CD4-positive, alpha-beta memory T cell (primary cell): ENCODE measurements at regions not wholly inside any gene's neighbourhood (a gene's known extent, or its start where the extent isn't known, plus 50 kb on each side); places are given as distances from the start of the nearest gene placed in this dataset.
A peak's percentile ranks its signal among the peaks of the same experiment; 100 is the strongest.

Experiments used
- CTCF ChIA-PET: fragments of 350-600 bp; sonication (Branson Sonifier 250); formaldehyde crosslinking; loops from one replicate; lab custom pipeline; 2021; ENCODE audit warnings: inconsistent platforms; ENCODE audit not compliant: partially characterized antibody; lab: Charles Lee
- POLR2A ChIA-PET: fragments of 350-600 bp; sonication (Branson Sonifier 250); formaldehyde crosslinking; loops from one replicate; lab custom pipeline; 2021; ENCODE audit not compliant: partially characterized antibody; lab: Charles Lee
- DNase-seq, 5 donors: peaks; one replicate each; pipeline versions ENCODE4 v3.0.0 to v3.0.0-alpha.2; 2020 to 2022; ENCODE audit warnings: mixed read lengths in 1 of 5
- H3K27ac ChIP-seq: one replicate; pipeline ENCODE4 v1.7.0; 2013; ENCODE audit warnings: low read depth, low read length
- H3K27me3 ChIP-seq: 2 replicates; pipeline ENCODE4 v1.7.0; 2013; ENCODE audit warnings: mild to moderate bottlenecking, low read length, moderate library complexity; ENCODE audit not compliant: insufficient read depth
- H3K36me3 ChIP-seq: 2 replicates; pipeline ENCODE4 v1.7.0; 2013; ENCODE audit warnings: mild to moderate bottlenecking, low read length, moderate library complexity; ENCODE audit not compliant: insufficient read depth
- H3K4me1 ChIP-seq: 2 replicates; pipeline ENCODE4 v1.7.0; 2013; ENCODE audit warnings: mild to moderate bottlenecking, low read length, moderate library complexity; ENCODE audit not compliant: insufficient read depth
- H3K4me3 ChIP-seq, 2 donors: one replicate each; pipeline ENCODE4 v1.7.0; 2013; ENCODE audit warnings: low read length in 2 of 2, mild to moderate bottlenecking in 1 of 2
- H3K9me3 ChIP-seq, 2 donors: one replicate each; pipeline ENCODE4 v1.7.0; 2013; ENCODE audit warnings: low read length in 2 of 2, control low read depth in 1 of 2; ENCODE audit not compliant: control insufficient read depth in 1 of 2
- H3K27ac Mint-ChIP-seq, 7 donors: one replicate each; pipeline ENCODE4 v1.8.0; 2020 to 2021; ENCODE audit warnings: mixed read lengths in 7 of 7, mild to moderate bottlenecking in 6 of 7, inconsistent platforms in 3 of 7, moderate library complexity in 3 of 7
- H3K27me3 Mint-ChIP-seq, 2 donors: one replicate each; pipeline ENCODE4 v1.8.0; 2020 to 2021; ENCODE audit warnings: mixed read lengths in 2 of 2
- H3K36me3 Mint-ChIP-seq, 2 donors: one replicate each; pipeline ENCODE4 v1.8.0; 2020 to 2021; ENCODE audit warnings: mixed read lengths in 2 of 2, inconsistent platforms in 1 of 2, mild to moderate bottlenecking in 1 of 2
- H3K4me1 Mint-ChIP-seq, 4 donors: one replicate each; pipeline ENCODE4 v1.8.0; 2020 to 2021; ENCODE audit warnings: mixed read lengths in 4 of 4, mild to moderate bottlenecking in 1 of 4
- H3K4me3 Mint-ChIP-seq, 8 donors: one replicate each; pipeline ENCODE4 v1.8.0; 2020 to 2021; ENCODE audit warnings: mixed read lengths in 8 of 8, mild to moderate bottlenecking in 7 of 8, moderate library complexity in 6 of 8, inconsistent platforms in 3 of 8
- H3K9me3 Mint-ChIP-seq, 8 donors: one replicate each; pipeline ENCODE4 v1.8.0; 2020 to 2021; ENCODE audit warnings: mixed read lengths in 8 of 8, mild to moderate bottlenecking in 5 of 8, inconsistent platforms in 3 of 8, moderate library complexity in 1 of 8
- intact Hi-C: fragments of 100-400 bp; cut with micrococcal nuclease; formaldehyde crosslinking; loops from one replicate; pipeline ENCODE4 v1.15.1; 2023

DNA sequence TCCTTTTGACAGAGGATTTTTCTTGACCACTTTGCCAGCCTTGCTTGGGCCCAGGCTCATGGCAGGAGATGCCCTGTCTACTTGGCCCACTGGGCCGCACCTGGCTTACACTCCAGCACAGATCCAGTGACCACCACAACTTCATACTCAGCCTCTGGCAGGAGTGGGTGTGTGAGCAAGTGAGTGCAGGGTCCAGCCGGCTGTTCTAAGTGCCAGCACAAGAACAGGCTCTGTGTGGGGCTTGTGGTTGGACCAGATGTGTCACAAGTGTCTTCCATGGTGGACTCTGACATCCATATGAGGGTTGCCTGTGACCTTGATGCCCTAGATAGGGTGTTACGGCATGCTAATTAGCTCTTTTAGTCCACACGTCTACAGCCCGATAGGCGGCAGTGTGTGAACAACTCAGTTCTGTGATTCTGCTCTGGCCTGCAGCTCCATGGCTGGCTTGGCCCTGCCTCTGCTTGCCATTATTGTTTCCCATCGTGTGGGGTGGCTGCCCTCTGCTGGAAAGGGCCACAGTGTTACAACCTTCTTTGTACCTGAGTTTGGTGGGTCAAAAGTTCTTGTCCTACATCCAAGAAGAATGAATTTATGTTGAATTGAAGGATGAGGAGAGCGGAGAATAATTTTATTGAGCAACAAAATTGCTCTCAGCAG lies 1089.1 kb downstream of the SLC6A15 start:
- POLR2A ChIA-PET = no interaction called here
- H3K9me3 ChIP-seq = no peaks in the 10 kb centered on the region
- Mint-ChIP-seq H3K4me1 (no peaks in the 10 kb centered on the region), H3K27ac (no peak overlapping the region), H3K4me3 (no peak overlapping the region), H3K9me3 (peaks cover 0 to 4% (median 0%) of the 10 kb centered on the region in 8 donors), H3K27me3 (no peaks in the 10 kb centered on the region), H3K36me3 (no peaks in the 10 kb centered on the region)
- no peaks in the 10 kb centered on the region for H3K36me3 ChIP-seq
- H3K4me3 ChIP-seq = no peak overlapping the region
- CTCF ChIA-PET = interaction anchor here (1.5 kb wide), 1 partner anchor 1138 kb away, joined by 9 read pairs; no protein-coding TSS in a partner anchor
- H3K27ac ChIP-seq = no peak overlapping the region
- no peaks in the 10 kb centered on the region for H3K27me3 ChIP-seq
- intact Hi-C loops = loop anchor here (2.0 kb wide), 1 partner anchor 1297 kb away; no protein-coding TSS in a partner anchor
- DNase-seq = peak in 4 of 5 donors; percentile 2 to 21 (median 10)
- H3K4me1 ChIP-seq = no peaks in the 10 kb centered on the region

DNA sequence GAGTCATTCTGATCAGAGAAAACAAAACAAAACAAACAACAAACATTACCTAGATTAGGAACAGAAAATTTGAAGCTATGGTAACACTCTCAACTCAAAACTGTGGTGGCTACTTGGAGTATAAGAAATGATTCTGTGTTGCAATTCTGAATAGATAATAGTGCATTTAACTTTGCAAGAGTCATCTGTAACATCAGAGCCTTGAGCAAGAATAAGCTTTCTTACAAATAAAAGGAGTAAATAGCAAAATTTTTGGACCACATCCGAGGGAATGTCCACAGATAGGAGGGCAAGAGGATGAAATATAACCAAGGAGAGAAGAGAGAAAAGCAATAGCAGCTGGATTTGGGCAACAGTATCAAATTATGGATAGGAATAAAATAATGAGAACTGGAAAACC lies 1090.6 kb downstream of the SLC6A15 start:
- ChIA-PET POLR2A (no interaction called here), CTCF (no interaction called here)
- Histone ChIP-seq H3K36me3 (no peaks in the 10 kb centered on the region), H3K9me3 (no peaks in the 10 kb centered on the region), H3K27me3 (no peaks in the 10 kb centered on the region), H3K4me1 (no peaks in the 10 kb centered on the region), H3K27ac (no peak overlapping the region), H3K4me3 (no peak overlapping the region)
- Mint-ChIP-seq H3K4me3 (no peak overlapping the region), H3K27ac (no peak overlapping the region), H3K9me3 (peaks cover 0 to 4% (median 0%) of the 10 kb centered on the region in 8 donors), H3K4me1 (no peaks in the 10 kb centered on the region), H3K36me3 (no peaks in the 10 kb centered on the region), H3K27me3 (no peaks in the 10 kb centered on the region)
- intact Hi-C loops = loop anchor here (2.0 kb wide), 1 partner anchor 1295 kb away; no protein-coding TSS in a partner anchor
- no peak for DNase-seq

DNA sequence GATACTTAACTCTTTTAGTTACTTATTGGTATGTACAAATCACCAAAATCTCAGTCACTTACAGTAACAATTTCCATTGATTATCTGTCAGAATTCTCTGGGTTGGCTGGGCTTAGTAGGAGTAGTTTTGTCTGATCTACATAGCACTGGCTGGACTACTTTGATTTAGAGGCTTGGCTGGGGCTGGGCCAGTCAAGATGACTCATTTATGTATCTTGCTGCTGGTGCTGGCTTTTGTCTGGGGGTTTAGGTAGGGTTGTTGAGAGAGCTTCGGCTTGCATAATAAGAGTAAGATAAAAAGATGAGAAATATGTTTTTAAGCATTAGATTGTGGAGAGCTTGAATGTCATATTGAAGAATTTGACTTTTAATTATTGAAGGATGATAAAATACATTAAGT lies 1093.7 kb downstream of the SLC6A15 start:
- Histone ChIP-seq H3K9me3 (no peaks in the 10 kb centered on the region), H3K27ac (no peak overlapping the region), H3K4me3 (no peak overlapping the region), H3K36me3 (no peaks in the 10 kb centered on the region), H3K27me3 (no peaks in the 10 kb centered on the region), H3K4me1 (no peaks in the 10 kb centered on the region)
- no peak for DNase-seq
- peaks cover 0 to 1% of the 10 kb centered on the region in 2 donors for H3K27me3 Mint-ChIP-seq
- POLR2A ChIA-PET = no interaction called here
- intact Hi-C loops = no loop called here
- CTCF ChIA-PET = no interaction called here
- H3K27ac Mint-ChIP-seq = no peak overlapping the region
- no peak overlapping the region for H3K4me3 Mint-ChIP-seq
- no peaks in the 10 kb centered on the region for H3K4me1 Mint-ChIP-seq
- no peaks in the 10 kb centered on the region for H3K36me3 Mint-ChIP-seq
- H3K9me3 Mint-ChIP-seq = peaks cover 0 to 3% (median 0%) of the 10 kb centered on the region in 8 donors

DNA sequence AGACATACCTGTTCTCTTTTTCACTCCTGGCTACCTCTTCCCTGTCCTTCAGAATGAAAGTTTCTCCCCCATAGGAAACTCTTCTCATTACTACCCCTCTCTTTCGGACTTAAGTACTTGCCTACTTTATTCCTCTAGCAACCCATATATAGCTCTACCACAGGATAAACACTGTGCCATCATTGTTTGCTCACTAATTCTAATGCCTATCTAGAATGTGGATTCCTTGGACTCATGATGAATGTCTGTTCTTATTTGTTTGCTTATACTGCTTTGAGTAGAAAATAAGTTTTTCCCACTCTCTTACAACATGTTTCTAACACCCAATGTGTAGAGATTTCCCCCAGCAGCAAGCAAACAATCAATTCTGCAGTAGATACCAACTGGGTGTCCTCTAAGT lies 1094.9 kb downstream of the SLC6A15 start:
- Histone ChIP-seq H3K4me1 (no peaks in the 10 kb centered on the region), H3K9me3 (no peaks in the 10 kb centered on the region), H3K4me3 (no peak overlapping the region), H3K27ac (no peak overlapping the region), H3K27me3 (no peaks in the 10 kb centered on the region), H3K36me3 (no peaks in the 10 kb centered on the region)
- Mint-ChIP-seq H3K27me3 (peaks cover 0 to 1% of the 10 kb centered on the region in 2 donors), H3K9me3 (peaks cover 0 to 2% (median 0%) of the 10 kb centered on the region in 8 donors), H3K27ac (no peak overlapping the region), H3K36me3 (no peaks in the 10 kb centered on the region), H3K4me3 (no peak overlapping the region), H3K4me1 (no peaks in the 10 kb centered on the region)
- CTCF ChIA-PET = no interaction called here
- DNase-seq = no peak
- POLR2A ChIA-PET = no interaction called here
- intact Hi-C loops = no loop called here

DNA sequence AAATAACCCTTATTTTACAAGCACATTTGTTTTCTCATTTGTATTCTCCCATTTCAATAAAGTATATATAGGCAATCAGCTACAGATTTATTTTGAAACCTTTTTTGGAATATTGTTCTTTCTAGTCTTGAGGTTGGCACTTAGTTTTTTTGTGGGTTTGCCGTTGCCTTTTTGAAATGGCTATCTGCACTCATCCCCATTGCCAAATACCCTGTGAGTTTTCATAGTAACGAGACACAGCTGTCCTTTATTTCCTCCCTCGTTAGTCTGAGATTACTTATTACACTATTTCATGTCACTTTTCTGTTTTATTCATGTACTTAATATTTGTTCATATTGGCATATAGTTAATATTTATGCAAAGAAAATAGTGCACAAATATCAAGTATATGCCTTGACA lies 1104.0 kb downstream of the SLC6A15 start:
- POLR2A ChIA-PET = no interaction called here
- no peaks in the 10 kb centered on the region for H3K4me1 Mint-ChIP-seq
- intact Hi-C loops = no loop called here

DNA sequence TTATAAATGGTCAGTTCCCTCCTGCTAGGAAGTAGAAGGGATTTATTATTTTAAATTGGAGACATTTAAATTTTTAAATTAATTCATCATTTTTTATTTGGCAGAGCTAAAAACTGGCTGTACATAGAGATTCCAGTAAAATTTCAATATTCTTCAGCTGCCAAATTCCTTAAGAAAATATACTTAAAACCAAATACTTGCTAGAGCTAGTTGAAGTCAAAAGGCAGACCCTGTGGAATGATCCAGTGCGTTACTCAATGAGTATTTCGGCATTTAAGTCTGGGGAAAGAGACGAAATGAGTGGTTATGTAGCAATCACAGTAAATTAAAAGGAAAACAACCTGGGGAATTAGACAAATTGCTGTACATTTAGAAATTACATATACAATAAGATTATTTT lies 1104.7 kb downstream of the SLC6A15 start:
- CTCF ChIA-PET = no interaction called here
- intact Hi-C loops = no loop called here
- H3K27ac Mint-ChIP-seq = no peak overlapping the region
- Histone ChIP-seq H3K27ac (no peak overlapping the region), H3K4me1 (no peaks in the 10 kb centered on the region), H3K9me3 (no peaks in the 10 kb centered on the region), H3K36me3 (no peaks in the 10 kb centered on the region), H3K27me3 (no peaks in the 10 kb centered on the region), H3K4me3 (no peak overlapping the region)
- no peaks in the 10 kb centered on the region for H3K9me3 Mint-ChIP-seq
- H3K4me1 Mint-ChIP-seq = no peaks in the 10 kb centered on the region
- no peak overlapping the region for H3K4me3 Mint-ChIP-seq
- no peaks in the 10 kb centered on the region for H3K36me3 Mint-ChIP-seq
- POLR2A ChIA-PET = no interaction called here
- DNase-seq = no peak
- no peaks in the 10 kb centered on the region for H3K27me3 Mint-ChIP-seq

More for the DNA sequence above, 1104.0 kb downstream of the SLC6A15 start:
- Histone ChIP-seq H3K27me3 (no peaks in the 10 kb centered on the region), H3K36me3 (no peaks in the 10 kb centered on the region), H3K27ac (no peak overlapping the region), H3K4me3 (no peak overlapping the region), H3K4me1 (no peaks in the 10 kb centered on the region), H3K9me3 (no peaks in the 10 kb centered on the region)
- H3K4me3 Mint-ChIP-seq = no peak overlapping the region
- no peak overlapping the region for H3K27ac Mint-ChIP-seq
- no peaks in the 10 kb centered on the region for H3K36me3 Mint-ChIP-seq
- CTCF ChIA-PET = no interaction called here
- H3K27me3 Mint-ChIP-seq = no peaks in the 10 kb centered on the region
- DNase-seq = no peak
- H3K9me3 Mint-ChIP-seq = no peaks in the 10 kb centered on the region

DNA sequence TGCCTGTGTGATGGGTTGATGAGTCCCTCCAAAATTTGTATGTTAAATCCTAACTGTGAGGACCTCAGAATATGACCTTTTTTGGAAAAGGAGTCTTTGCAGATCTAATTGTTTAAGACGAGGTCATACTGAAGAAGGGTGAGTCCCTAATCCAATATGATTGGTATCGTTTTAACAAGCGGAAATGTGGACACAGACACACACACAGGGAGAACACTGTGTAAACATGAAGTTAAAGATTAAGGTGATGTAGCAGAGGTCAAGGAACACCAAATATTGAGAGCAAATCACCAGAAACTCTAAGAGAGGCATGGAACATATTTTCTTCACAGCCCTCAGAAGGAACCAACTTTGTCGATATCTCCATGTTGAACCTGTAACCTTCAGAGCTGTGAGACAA lies 1106.7 kb downstream of the SLC6A15 start:
- H3K27ac ChIP-seq = no peak overlapping the region
- intact Hi-C loops = no loop called here
- H3K27me3 Mint-ChIP-seq = no peaks in the 10 kb centered on the region
- ChIA-PET POLR2A (no interaction called here), CTCF (no interaction called here)
- no peaks in the 10 kb centered on the region for H3K36me3 ChIP-seq
- no peaks in the 10 kb centered on the region for H3K27me3 ChIP-seq
- no peak overlapping the region for H3K4me3 Mint-ChIP-seq
- no peak overlapping the region for H3K4me3 ChIP-seq
- DNase-seq = no peak
- H3K4me1 Mint-ChIP-seq = no peaks in the 10 kb centered on the region
- H3K4me1 ChIP-seq = no peaks in the 10 kb centered on the region
- H3K9me3 Mint-ChIP-seq = no peaks in the 10 kb centered on the region
- no peaks in the 10 kb centered on the region for H3K36me3 Mint-ChIP-seq
- no peaks in the 10 kb centered on the region for H3K9me3 ChIP-seq
- no peak overlapping the region for H3K27ac Mint-ChIP-seq
